ENCODE measurements at regions not wholly inside any gene's neighbourhood (a gene's known extent, or its start where the extent isn't known, plus 50 kb on each side); places are given as distances from the start of the nearest gene placed in this dataset.

DNA sequence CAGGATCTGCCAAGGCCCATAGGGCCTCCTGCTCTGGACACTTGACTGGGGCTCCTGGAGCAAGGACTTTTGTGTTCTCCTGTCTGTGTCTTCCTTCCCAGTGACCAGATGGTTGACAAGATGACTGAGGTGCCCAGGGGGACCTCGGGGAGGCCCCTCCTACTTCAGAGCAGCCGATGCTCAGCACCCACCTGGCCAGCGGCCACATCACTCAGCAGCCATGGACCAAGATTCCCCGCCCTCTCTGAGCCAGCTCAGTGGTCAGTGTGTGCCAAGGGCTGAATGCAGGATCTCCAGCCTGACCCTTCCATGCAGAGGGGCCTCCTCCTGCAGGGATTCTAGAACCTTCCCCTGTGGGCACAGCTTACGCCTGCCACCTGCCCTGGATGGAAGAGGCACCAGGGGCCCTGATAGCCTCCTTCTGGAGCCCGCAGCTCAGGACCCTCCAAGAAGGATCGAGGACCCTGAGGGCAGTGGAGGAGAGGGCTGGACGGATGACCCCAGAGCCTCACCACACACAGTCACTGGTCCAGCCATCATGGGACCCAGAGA lies 87.4 kb upstream of the GPC1 start:
- Mint-ChIP-seq H3K4me1 (ENCODE audit: low read depth) (no peaks in the 10 kb centered on the region), H3K4me3 (no peak overlapping the region), H3K36me3 (ENCODE audit: low read depth) (no peaks in the 10 kb centered on the region), H3K27me3 (peaks cover 2% of the 10 kb centered on the region), H3K9me3 (no peaks in the 10 kb centered on the region), H3K27ac (no peak overlapping the region)
- POLR2A ChIA-PET = no interaction called here
- intact Hi-C loops (cut with micrococcal nuclease) = no loop called here
- CTCF ChIA-PET = no interaction called here
- TF ChIP-seq, protein P1, sequence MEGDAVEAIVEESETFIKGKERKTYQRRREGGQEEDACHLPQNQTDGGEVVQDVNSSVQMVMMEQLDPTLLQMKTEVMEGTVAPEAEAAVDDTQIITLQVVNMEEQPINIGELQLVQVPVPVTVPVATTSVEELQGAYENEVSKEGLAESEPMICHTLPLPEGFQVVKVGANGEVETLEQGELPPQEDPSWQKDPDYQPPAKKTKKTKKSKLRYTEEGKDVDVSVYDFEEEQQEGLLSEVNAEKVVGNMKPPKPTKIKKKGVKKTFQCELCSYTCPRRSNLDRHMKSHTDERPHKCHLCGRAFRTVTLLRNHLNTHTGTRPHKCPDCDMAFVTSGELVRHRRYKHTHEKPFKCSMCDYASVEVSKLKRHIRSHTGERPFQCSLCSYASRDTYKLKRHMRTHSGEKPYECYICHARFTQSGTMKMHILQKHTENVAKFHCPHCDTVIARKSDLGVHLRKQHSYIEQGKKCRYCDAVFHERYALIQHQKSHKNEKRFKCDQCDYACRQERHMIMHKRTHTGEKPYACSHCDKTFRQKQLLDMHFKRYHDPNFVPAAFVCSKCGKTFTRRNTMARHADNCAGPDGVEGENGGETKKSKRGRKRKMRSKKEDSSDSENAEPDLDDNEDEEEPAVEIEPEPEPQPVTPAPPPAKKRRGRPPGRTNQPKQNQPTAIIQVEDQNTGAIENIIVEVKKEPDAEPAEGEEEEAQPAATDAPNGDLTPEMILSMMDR (IDR thresholded peaks at IDR 0.05) = no peak
- no peak for DNase-seq
- ATAC-seq = no peak

DNA sequence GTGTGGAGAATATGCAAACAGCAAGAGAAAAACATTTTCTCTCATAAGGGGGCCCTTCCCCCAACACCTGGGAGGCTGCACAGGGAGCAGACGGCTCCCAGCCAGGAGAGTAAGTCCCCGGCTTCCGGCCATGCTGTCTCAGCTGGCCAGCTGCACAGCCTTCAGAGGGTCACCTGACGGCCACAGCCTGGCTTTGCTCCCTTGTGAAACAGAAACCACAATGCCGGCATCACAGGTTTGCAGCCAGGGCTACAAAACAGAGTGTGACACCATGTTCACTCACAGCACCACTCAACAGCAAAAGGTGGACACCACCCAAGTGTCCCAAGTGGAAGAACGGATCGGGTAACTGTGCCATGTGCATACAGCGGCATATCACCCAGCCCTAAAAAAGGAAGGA lies 86.9 kb upstream of the GPC1 start:
- no peak for ATAC-seq
- no peaks in the 10 kb centered on the region for H3K36me3 Mint-ChIP-seq (ENCODE audit: low read depth)

DNA sequence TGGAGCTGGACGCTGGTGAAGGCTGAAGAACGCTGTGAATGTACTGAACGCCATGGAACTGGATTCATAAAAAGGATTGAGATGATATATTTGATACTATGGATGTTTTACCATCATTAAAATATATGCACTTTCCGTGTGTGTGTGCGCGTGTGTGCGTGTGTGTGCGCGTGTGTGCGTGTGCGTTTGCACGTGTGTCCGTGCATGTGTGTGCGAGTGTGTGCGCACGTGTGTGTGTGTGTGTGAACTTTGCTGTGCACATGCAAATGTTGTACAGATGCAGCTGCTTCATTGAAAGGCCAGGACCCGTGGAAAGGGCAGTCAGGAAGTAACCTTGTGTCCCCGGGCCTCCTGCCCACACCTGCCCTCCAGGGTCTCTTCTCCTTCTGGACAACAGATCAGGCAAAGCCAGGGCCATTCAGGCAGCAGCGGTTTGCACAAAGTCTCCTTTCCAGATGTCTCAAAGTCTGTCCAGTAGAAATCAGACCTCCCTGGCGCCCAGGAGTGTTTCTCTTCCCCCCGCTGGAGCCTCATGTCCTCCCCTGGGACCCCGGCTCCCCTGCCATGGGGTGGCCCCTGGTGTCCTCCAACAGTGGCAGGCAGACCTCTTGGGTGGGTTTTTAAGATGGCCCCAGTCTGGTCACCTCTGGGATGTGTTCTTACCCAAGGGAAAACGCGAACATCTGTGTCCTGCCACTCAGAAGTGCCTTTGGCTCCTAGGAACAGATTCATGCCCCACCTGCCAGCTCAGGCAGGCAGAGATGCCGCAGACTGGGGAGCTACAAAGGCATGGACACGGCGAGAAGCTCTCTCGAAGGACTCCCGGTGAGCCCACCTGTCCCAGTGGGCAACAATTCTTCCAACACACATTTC lies 86.1 kb upstream of the GPC1 start:
- no peaks in the 10 kb centered on the region for H3K9me3 Mint-ChIP-seq
- peaks cover 5% of the 10 kb centered on the region for H3K27me3 Mint-ChIP-seq
- no peak overlapping the region for H3K4me3 Mint-ChIP-seq
- no peak overlapping the region for H3K27ac Mint-ChIP-seq
- no peak for ATAC-seq
- H3K36me3 Mint-ChIP-seq (ENCODE audit: low read depth) = no peaks in the 10 kb centered on the region
- no peak for DNase-seq
- H3K4me1 Mint-ChIP-seq (ENCODE audit: low read depth) = no peaks in the 10 kb centered on the region
- ChIA-PET CTCF (no interaction called here), POLR2A (no interaction called here)
- intact Hi-C loops (cut with micrococcal nuclease) = no loop called here
- TF ChIP-seq, protein P1 (IDR thresholded peaks at IDR 0.05) = no peak

More for the DNA sequence above, 86.9 kb upstream of the GPC1 start:
- DNase-seq = no peak
- CTCF ChIA-PET = no interaction called here
- H3K4me1 Mint-ChIP-seq (ENCODE audit: low read depth) = no peaks in the 10 kb centered on the region
- POLR2A ChIA-PET = no interaction called here
- H3K27ac Mint-ChIP-seq = no peak overlapping the region
- H3K27me3 Mint-ChIP-seq = peaks cover 2% of the 10 kb centered on the region
- intact Hi-C loops (cut with micrococcal nuclease) = no loop called here
- no peaks in the 10 kb centered on the region for H3K9me3 Mint-ChIP-seq
- no peak overlapping the region for H3K4me3 Mint-ChIP-seq
- TF ChIP-seq, protein P1 (IDR thresholded peaks at IDR 0.05) = no peak

DNA sequence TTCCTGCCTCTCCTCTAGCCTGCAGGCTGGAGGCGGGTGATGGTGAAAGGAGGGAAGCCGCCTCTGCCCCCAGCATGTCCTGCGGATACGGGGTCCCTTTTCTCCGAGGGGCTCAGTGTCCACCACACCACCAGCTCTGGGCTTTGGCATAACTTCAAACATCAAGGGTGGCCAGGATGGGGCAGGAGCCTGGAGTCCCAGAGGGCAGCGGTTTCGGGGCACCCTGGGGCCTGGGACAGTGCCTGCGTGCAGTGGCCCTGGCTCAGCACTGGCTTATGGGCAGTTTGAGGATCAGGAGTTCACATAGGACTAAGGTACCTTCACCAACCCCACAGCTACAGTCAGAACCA lies 85.5 kb upstream of the GPC1 start:
- Mint-ChIP-seq H3K4me3 (no peak overlapping the region), H3K36me3 (ENCODE audit: low read depth) (no peaks in the 10 kb centered on the region), H3K27me3 (peaks cover 5% of the 10 kb centered on the region), H3K27ac (no peak overlapping the region), H3K4me1 (ENCODE audit: low read depth) (no peaks in the 10 kb centered on the region), H3K9me3 (no peaks in the 10 kb centered on the region)
- DNase-seq (no peak), ATAC-seq (no peak)
- intact Hi-C loops (cut with micrococcal nuclease) = no loop called here
- ChIA-PET CTCF (no interaction called here), POLR2A (no interaction called here)
- TF ChIP-seq, protein P1 (IDR thresholded peaks at IDR 0.05) = no peak

DNA sequence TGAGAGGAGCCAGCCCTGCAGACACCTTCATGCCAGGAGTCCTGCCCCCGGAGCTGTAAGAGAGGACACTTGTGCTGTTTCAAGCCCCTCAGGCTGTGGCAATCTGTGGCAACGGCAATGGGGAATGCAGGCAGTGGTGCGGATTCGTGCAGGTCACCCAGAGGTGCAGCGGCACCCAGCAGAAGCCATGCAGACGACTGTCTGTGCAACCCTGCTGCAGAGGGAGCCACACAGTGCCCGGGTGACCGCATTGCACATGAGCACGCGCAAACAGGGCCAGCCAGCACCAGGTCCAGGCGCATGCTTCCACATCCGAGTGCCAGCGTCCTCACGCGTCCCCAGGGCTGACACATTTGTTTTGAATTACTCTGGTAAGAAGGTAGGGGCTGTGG lies 84.8 kb upstream of the GPC1 start:
- TF ChIP-seq, protein P1 (IDR thresholded peaks at IDR 0.05) = no peak
- ChIA-PET CTCF (no interaction called here), POLR2A (no interaction called here)
- Mint-ChIP-seq H3K9me3 (no peaks in the 10 kb centered on the region), H3K4me1 (ENCODE audit: low read depth) (no peaks in the 10 kb centered on the region), H3K4me3 (no peak overlapping the region), H3K27ac (no peak overlapping the region), H3K27me3 (peaks cover 8% of the 10 kb centered on the region), H3K36me3 (ENCODE audit: low read depth) (no peaks in the 10 kb centered on the region)
- intact Hi-C loops (cut with micrococcal nuclease) = no loop called here
- DNase-seq (no peak), ATAC-seq (no peak)

Data from activated CD8-positive, alpha-beta T cell treated with anti-CD3 and anti-CD28 coated beads for 36 hours (primary cell).